AG04450 (cell line): ENCODE measurements at regions not wholly inside any gene's neighbourhood (a gene's known extent, or its start where the extent isn't known, plus 50 kb on each side); places are given as distances from the start of the nearest gene placed in this dataset.
"Not testable (repeated sequence)": the region's sequence is repeated elsewhere in the genome, so short reads cannot be mapped to it uniquely, and the experiment has no call there.

Source experiments
- CTCF ChIA-PET: fragments of 300-600, 350-600 bp; formaldehyde crosslinking; extraction: SDS; loops from one replicate; lab custom pipeline; 2022; ENCODE audit warnings: antibody characterized with exemption, inconsistent platforms; lab: Charles Lee
- POLR2A ChIA-PET: fragments of 350-600 bp; formaldehyde crosslinking; extraction: SDS; loops from one replicate; lab custom pipeline; 2021; ENCODE audit warnings: antibody characterized with exemption, inconsistent platforms; lab: Yijun Ruan, JAX
- DNase-seq: peaks from one replicate; pipeline ENCODE4 v3.0.0-alpha.2; 2011; ENCODE audit warnings: low read depth, low spot score
- H3K27ac ChIP-seq: one replicate; pipeline ENCODE4 v1.5.1; 2012; ENCODE audit warnings: low read depth, low read length, control low read depth
- H3K27me3 ChIP-seq: one replicate; pipeline ENCODE4 v1.6.0; 2012; ENCODE audit warnings: low read length; ENCODE audit not compliant: control insufficient read depth, insufficient read depth
- H3K4me3 ChIP-seq: 2 replicates; pipeline ENCODE4 v1.5.1; 2011; ENCODE audit warnings: mild to moderate bottlenecking, low read depth, low read length, control low read depth
- H3K9me3 ChIP-seq: 2 replicates; pipeline ENCODE4 v1.5.1; 2012; ENCODE audit warnings: low read length; ENCODE audit not compliant: control insufficient read depth, insufficient read depth
- CTCF ChIP-seq: IDR thresholded peaks from 2 replicates; pipeline ENCODE4 v1.5.1; 2011; ENCODE audit warnings: low read depth, low read length, control low read depth, inconsistent platforms

GRCh38 chr10:20381761-20382160 lies 515.4 kb downstream of the NEBL start:
- TF ChIP-seq CTCF, result no peak
- H3K27me3 ChIP-seq, result no peaks in the 10 kb centered on the region

GRCh38 chr10:20380401-20380800 lies 516.7 kb downstream of the NEBL start:
- ChIA-PET CTCF (no interaction called here), POLR2A (no interaction called here)
- H3K9me3 ChIP-seq, result peaks cover 14% of the 10 kb centered on the region
- TF ChIP-seq CTCF, result no peak
- DNase-seq, result no peak
- no peak overlapping the region for H3K4me3 ChIP-seq
- no peak overlapping the region for H3K27ac ChIP-seq
- no peaks in the 10 kb centered on the region for H3K27me3 ChIP-seq

More at GRCh38 chr10:20381761-20382160, 515.4 kb downstream of the NEBL start:
- DNase-seq, result no peak
- Histone ChIP-seq H3K9me3 (peaks cover 14% of the 10 kb centered on the region), H3K4me3 (no peak overlapping the region), H3K27ac (no peak overlapping the region)
- CTCF ChIA-PET, result no interaction called here
- POLR2A ChIA-PET, result no interaction called here

GRCh38 chr10:20372748-20373147 lies 524.4 kb downstream of the NEBL start:
- ChIA-PET CTCF (no interaction called here), POLR2A (no interaction called here)
- Histone ChIP-seq H3K27me3 (no peaks in the 10 kb centered on the region), H3K4me3 (no peak overlapping the region), H3K9me3 (peaks cover 5% of the 10 kb centered on the region; the same call in 1 of the 2 replicates), H3K27ac (no peak overlapping the region)
- no peak for DNase-seq
- no peak for TF ChIP-seq CTCF

GRCh38 chr10:20370977-20371533 lies 526.1 kb downstream of the NEBL start:
- H3K27ac ChIP-seq, H3K27me3 ChIP-seq, H3K4me3 ChIP-seq, CTCF ChIA-PET, DNase-seq, POLR2A ChIA-PET, H3K9me3 ChIP-seq: not testable (repeated sequence)

- DNase-seq, result no peak
- ChIA-PET POLR2A (no interaction called here), CTCF (no interaction called here)
- Histone ChIP-seq H3K27me3 (no peaks in the 10 kb centered on the region), H3K27ac (no peak overlapping the region), H3K4me3 (no peak overlapping the region), H3K9me3 (peaks cover 5% of the 10 kb centered on the region; the same call in 1 of the 2 replicates)
- TF ChIP-seq CTCF, result no peak
Measured at GRCh38 chr10:20369863-20370736, 527.0 kb downstream of the NEBL start.
